H1 (cell line): ENCODE measurements at regions not wholly inside any gene's neighbourhood (a gene's known extent, or its start where the extent isn't known, plus 50 kb on each side); places are given as distances from the start of the nearest gene placed in this dataset.

Experiments used
- CTCF ChIA-PET: fragments of 300-600 bp; sonication (Branson Sonifier 250); formaldehyde crosslinking; loops from one replicate; lab custom pipeline; 2021; ENCODE audit not compliant: partially characterized antibody; lab: Charles Lee
- POLR2A ChIA-PET: fragments of 300-600 bp; sonication (Branson Sonifier 250); formaldehyde crosslinking; loops from one replicate; lab custom pipeline; 2021; ENCODE audit warnings: inconsistent platforms; ENCODE audit not compliant: partially characterized antibody; lab: Charles Lee
- DNase-seq, 2 experiments: peaks; one replicate each; pipeline versions ENCODE4 v3.0.0 to v3.0.0-alpha.2; 2010 to 2022; ENCODE audit warnings: low spot score in 2 of 2, low read depth in 1 of 2, mixed read lengths in 1 of 2
- FAIRE-seq: peaks from 2 replicates; lab custom pipeline; 2011; peaks lifted over from hg19 to GRCh38; lab: Jason Lieb, UNC
- H2AFZ ChIP-seq: 2 replicates; pipeline ENCODE4 v1.8.1; 2012; ENCODE audit warnings: low read length, inconsistent platforms
- H2AK5ac ChIP-seq: 2 replicates; pipeline ENCODE4 v1.6.1; 2013; ENCODE audit warnings: low read depth, low read length
- H2BK120ac ChIP-seq: replicated peaks from 2 replicates; pipeline ENCODE3; 2013; ENCODE audit warnings: low read depth, low read length, inconsistent platforms
- H2BK12ac ChIP-seq: 2 replicates; pipeline ENCODE4 v1.6.1; 2013; ENCODE audit warnings: low read depth, low read length
- H2BK15ac ChIP-seq: 2 replicates; pipeline ENCODE4 v1.6.1; 2013; ENCODE audit warnings: low read length
- H2BK20ac ChIP-seq: 2 replicates; pipeline ENCODE4 v1.6.1; 2013; ENCODE audit warnings: low read length
- H2BK5ac ChIP-seq: 2 replicates; pipeline ENCODE4 v1.6.1; 2013; ENCODE audit warnings: low read depth, low read length
- H3K14ac ChIP-seq: 2 replicates; pipeline ENCODE4 v1.6.1; 2013; ENCODE audit warnings: inconsistent platforms; ENCODE audit not compliant: insufficient read length
- H3K18ac ChIP-seq: 2 replicates; pipeline ENCODE4 v1.6.1; 2013; ENCODE audit warnings: low read length; ENCODE audit errors: extremely low read depth
- H3K23ac ChIP-seq: 2 replicates; pipeline ENCODE4 v1.6.1; 2013; ENCODE audit warnings: inconsistent platforms; ENCODE audit not compliant: insufficient read length
- H3K23me2 ChIP-seq: 2 replicates; pipeline ENCODE4 v1.6.1; 2013; ENCODE audit warnings: low read depth, low read length
- H3K27ac ChIP-seq: 2 replicates; pipeline ENCODE4 v1.6.1; 2011; ENCODE audit warnings: low read depth, low read length, inconsistent platforms
- H3K27me3 ChIP-seq, 4 experiments: replicated peaks in 1 of 4; 1 replicate in 1 of 4; 2 replicates in 3 of 4; pipeline versions ENCODE4 v1.6.1 to v1.8.1; 2011 to 2013; ENCODE audit warnings: low read length in 3 of 4, mild to moderate bottlenecking in 3 of 4, inconsistent platforms in 2 of 4, mixed read lengths in 2 of 4, moderate library complexity in 1 of 4; ENCODE audit not compliant: control insufficient read depth in 3 of 4, insufficient read depth in 3 of 4; ENCODE audit errors: extremely low read depth in 1 of 4
- H3K36me3 ChIP-seq, 4 experiments: 2 replicates each; pipeline versions ENCODE4 v1.6.1 to v1.8.1; 2011 to 2013; ENCODE audit warnings: mild to moderate bottlenecking in 4 of 4, low read length in 3 of 4, moderate library complexity in 2 of 4, control low read depth in 1 of 4, inconsistent platforms in 1 of 4; ENCODE audit not compliant: insufficient read depth in 4 of 4, control insufficient read depth in 2 of 4
- H3K4ac ChIP-seq: replicated peaks from 2 replicates; pipeline ENCODE3; 2013; ENCODE audit warnings: low read length, low read depth, mixed read lengths, inconsistent platforms; ENCODE audit not compliant: insufficient read length
- H3K4me1 ChIP-seq, 4 experiments: replicated peaks in 1 of 4; 1 replicate in 1 of 4; 2 replicates in 3 of 4; pipeline versions ENCODE4 v1.6.1 to v1.8.1; 2011 to 2013; ENCODE audit warnings: low read length in 3 of 4, inconsistent platforms in 2 of 4, mixed read lengths in 1 of 4; ENCODE audit not compliant: insufficient read depth in 4 of 4, control insufficient read depth in 3 of 4
- H3K4me2 ChIP-seq, 2 experiments: 2 replicates each; pipeline versions ENCODE4 v1.6.1 to v1.8.1; 2011 to 2013; ENCODE audit warnings: low read depth in 2 of 2, low read length in 2 of 2, control low read depth in 1 of 2, inconsistent platforms in 1 of 2, mild to moderate bottlenecking in 1 of 2; ENCODE audit not compliant: insufficient read depth in 1 of 2
- H3K4me3 ChIP-seq, 4 experiments: fragments of 200-600, 300-600 bp in 1 of 4; sonication (generic), shearing (Covaris generic), sonication (Bioruptor Twin) in 1 of 4; 2 replicates each; pipeline versions ENCODE4 v1.5.1 to v1.8.1; 2011 to 2016; ENCODE audit warnings: low read length in 4 of 4, low read depth in 3 of 4, control low read depth in 2 of 4, inconsistent platforms in 2 of 4, mild to moderate bottlenecking in 2 of 4, mixed read lengths in 1 of 4, moderate library complexity in 1 of 4; ENCODE audit not compliant: insufficient read depth in 2 of 4; ENCODE audit errors: extremely low read depth in 1 of 4
- H3K56ac ChIP-seq: replicated peaks from 2 replicates; pipeline ENCODE3; 2013; ENCODE audit warnings: low read depth, mild to moderate bottlenecking, mixed read lengths, low read length, inconsistent platforms; ENCODE audit not compliant: insufficient read length
- H3K79me1 ChIP-seq: 2 replicates; pipeline ENCODE4 v1.6.1; 2013; ENCODE audit warnings: low read depth, low read length, control low read depth
- H3K79me2 ChIP-seq, 2 experiments: 2 replicates each; pipeline versions ENCODE4 v1.6.1 to v1.8.1; 2012 to 2013; ENCODE audit warnings: low read length in 2 of 2, mild to moderate bottlenecking in 2 of 2, inconsistent platforms in 1 of 2; ENCODE audit not compliant: insufficient read depth in 2 of 2, control insufficient read depth in 1 of 2
- H3K9ac ChIP-seq, 4 experiments: replicated peaks in 1 of 4; 1 replicate in 1 of 4; 2 replicates in 3 of 4; pipeline versions ENCODE4 v1.6.1 to v1.8.1; 2011 to 2013; ENCODE audit warnings: low read depth in 3 of 4, low read length in 3 of 4, control low read depth in 2 of 4, mild to moderate bottlenecking in 2 of 4, moderate library complexity in 2 of 4, inconsistent platforms in 1 of 4; ENCODE audit errors: extremely low read depth in 1 of 4
- H3K9me3 ChIP-seq, 2 experiments: 2 replicates each; pipeline versions ENCODE4 v1.6.1 to v1.8.1; 2012 to 2013; ENCODE audit warnings: mild to moderate bottlenecking in 2 of 2, moderate library complexity in 2 of 2, control low read depth in 1 of 2, inconsistent platforms in 1 of 2, low read depth in 1 of 2, low read length in 1 of 2, mixed read lengths in 1 of 2; ENCODE audit not compliant: insufficient read depth in 2 of 2
- H4K20me1 ChIP-seq, 2 experiments: replicated peaks in 1 of 2; 2 replicates each; pipeline versions ENCODE3 to v1.8.1; 2011 to 2013; ENCODE audit warnings: inconsistent platforms in 2 of 2, low read length in 2 of 2, mild to moderate bottlenecking in 1 of 2; ENCODE audit not compliant: insufficient read depth in 2 of 2, control insufficient read depth in 1 of 2
- H4K5ac ChIP-seq: 2 replicates; pipeline ENCODE4 v1.6.1; 2013; ENCODE audit warnings: low read length, low read depth, mixed read lengths, inconsistent platforms; ENCODE audit not compliant: insufficient read length
- H4K8ac ChIP-seq: 2 replicates; pipeline ENCODE4 v1.8.0; 2013; ENCODE audit warnings: mild to moderate bottlenecking, moderate library complexity, low read length, inconsistent platforms; ENCODE audit not compliant: insufficient read depth; ENCODE audit errors: extremely low read depth
- H4K91ac ChIP-seq: replicated peaks from 2 replicates; pipeline ENCODE3; 2013; ENCODE audit warnings: low read length, mixed read lengths, inconsistent platforms; ENCODE audit not compliant: insufficient read length
- BCL11A ChIP-seq, 2 experiments: IDR thresholded peaks; one replicate each; pipeline ENCODE4 v1.6.1; 2011; ENCODE audit warnings: low read depth in 2 of 2, low read length in 2 of 2, mild to moderate bottlenecking in 2 of 2
- CEBPB ChIP-seq: IDR thresholded peaks from 2 replicates; pipeline ENCODE4 v1.6.1; 2012; ENCODE audit warnings: low read depth, low read length
- CHD1 ChIP-seq: IDR thresholded peaks from 2 replicates; pipeline ENCODE4 v1.6.1; 2012; ENCODE audit warnings: low read depth, low read length, improper control_type of control experiment
- CHD2 ChIP-seq: IDR thresholded peaks from 2 replicates; pipeline ENCODE4 v1.6.1; 2012; ENCODE audit warnings: low read length, improper control_type of control experiment
- GTF2F1 ChIP-seq: IDR thresholded peaks from 2 replicates; pipeline ENCODE4 v1.6.1; 2012; ENCODE audit warnings: low read depth, low read length, improper control_type of control experiment, borderline replicate concordance
- KDM1A ChIP-seq: fragments of 200-600, 300-600 bp; sonication (generic); IDR thresholded peaks from 2 replicates; pipeline ENCODE4 v1.7.1; 2016; ENCODE audit warnings: mild to moderate bottlenecking, low read length, borderline replicate concordance
- NANOG ChIP-seq: IDR thresholded peaks from 2 replicates; pipeline ENCODE4 v1.6.1; 2011; ENCODE audit warnings: low read length, low read depth, mild to moderate bottlenecking, inconsistent platforms; ENCODE audit not compliant: insufficient read depth, poor library complexity, severe bottlenecking
- SIN3A ChIP-seq, 2 experiments: IDR thresholded peaks in 1 of 2; conservative IDR thresholded peaks in 1 of 2; 2 replicates each; pipeline ENCODE4 v1.6.1; 2011 to 2012; ENCODE audit warnings: low read length in 2 of 2, improper control_type of control experiment in 1 of 2, low read depth in 1 of 2, mild to moderate bottlenecking in 1 of 2
- TCF12 ChIP-seq: IDR thresholded peaks from 2 replicates; pipeline ENCODE4 v1.6.1; 2011; ENCODE audit warnings: low read depth, mild to moderate bottlenecking, low read length
- WGBS, 2 experiments: shearing (Covaris generic) in 1 of 2; methylation state at CpG; one replicate each; pipeline versions ENCODE4 v1.1.6 to v1.1.7; 2013 to 2015; ENCODE audit warnings: low lambda C conversion rate in 2 of 2, mixed read lengths in 2 of 2, inconsistent platforms in 1 of 2, low coverage in 1 of 2, missing lambda C conversion rate in 1 of 2; ENCODE audit not compliant: insufficient replicate concordance in 2 of 2, insufficient coverage in 1 of 2, insufficient read length in 1 of 2; ENCODE audit errors: extremely low coverage in 1 of 2, missing lambda C conversion rate in 1 of 2; 5-methylcytosine and 5-hydroxymethylcytosine counted together

- Histone ChIP-seq H3K27me3 (no peaks in the 10 kb centered on the region), H3K4me1 (no peaks in the 10 kb centered on the region), H3K9ac (no peak overlapping the region), H3K79me1 (no peaks in the 10 kb centered on the region), H3K56ac (no peak overlapping the region), H3K27ac (no peak overlapping the region), H3K4ac (no peak overlapping the region), H3K23ac (no peak overlapping the region), H3K36me3 (no peaks in the 10 kb centered on the region), H3K79me2 (no peaks in the 10 kb centered on the region), H4K91ac (no peak overlapping the region), H2BK120ac (no peak overlapping the region), H2AFZ (no peak overlapping the region), H3K14ac (no peak overlapping the region), H3K23me2 (no peaks in the 10 kb centered on the region), H2BK5ac (no peak overlapping the region), H4K20me1 (peaks cover 0 to 1% of the 10 kb centered on the region in 2 experiments), H2BK12ac (no peak overlapping the region), H2AK5ac (no peak overlapping the region), H2BK15ac (no peak overlapping the region), H3K4me2 (no peak overlapping the region), H2BK20ac (no peak overlapping the region), H3K18ac (no peak overlapping the region), H3K9me3 (no peaks in the 10 kb centered on the region), H4K8ac (no peak overlapping the region), H3K4me3 (no peak overlapping the region), H4K5ac (no peak overlapping the region)
- ChIA-PET CTCF (interaction anchor here (0.9 to 2.3 kb wide), 5 partner anchors 10 to 30 kb away, joined by 3 to 8 read pairs (median 4); no protein-coding TSS in a partner anchor), POLR2A (no interaction called here)
- DNase-seq (no peak), FAIRE-seq (no peak)
- WGBS, 2 experiments: 91% methylated on average over 6 of the region's 6 CpGs; no CpG with 5 or more reads in 1 of the 2 experiments
- no peak for TF ChIP-seq TCF12
- TF ChIP-seq BCL11A (IDR thresholded peaks at IDR 0.05; ENCODE audit: low read depth in 2 of 2, low read length in 2 of 2): no peak
- TF ChIP-seq CEBPB: no peak
- no peak for TF ChIP-seq SIN3A (conservative IDR thresholded peaks at IDR 0.05 in 1 of 2, IDR thresholded peaks at IDR 0.05 in 1 of 2; ENCODE audit: low read depth in 1 of 2, low read length in 2 of 2)
- no peak for TF ChIP-seq NANOG
- TF ChIP-seq CHD2: no peak
- no peak for TF ChIP-seq KDM1A
- TF ChIP-seq CHD1: no peak
- no peak for TF ChIP-seq GTF2F1
Observed at GRCh38 chr6:34638834-34639736, 57.5 kb downstream of the ILRUN start.
